ENCODE measurements at regions not wholly inside any gene's neighbourhood (a gene's known extent, or its start where the extent isn't known, plus 50 kb on each side); places are given as distances from the start of the nearest gene placed in this dataset.

DNA sequence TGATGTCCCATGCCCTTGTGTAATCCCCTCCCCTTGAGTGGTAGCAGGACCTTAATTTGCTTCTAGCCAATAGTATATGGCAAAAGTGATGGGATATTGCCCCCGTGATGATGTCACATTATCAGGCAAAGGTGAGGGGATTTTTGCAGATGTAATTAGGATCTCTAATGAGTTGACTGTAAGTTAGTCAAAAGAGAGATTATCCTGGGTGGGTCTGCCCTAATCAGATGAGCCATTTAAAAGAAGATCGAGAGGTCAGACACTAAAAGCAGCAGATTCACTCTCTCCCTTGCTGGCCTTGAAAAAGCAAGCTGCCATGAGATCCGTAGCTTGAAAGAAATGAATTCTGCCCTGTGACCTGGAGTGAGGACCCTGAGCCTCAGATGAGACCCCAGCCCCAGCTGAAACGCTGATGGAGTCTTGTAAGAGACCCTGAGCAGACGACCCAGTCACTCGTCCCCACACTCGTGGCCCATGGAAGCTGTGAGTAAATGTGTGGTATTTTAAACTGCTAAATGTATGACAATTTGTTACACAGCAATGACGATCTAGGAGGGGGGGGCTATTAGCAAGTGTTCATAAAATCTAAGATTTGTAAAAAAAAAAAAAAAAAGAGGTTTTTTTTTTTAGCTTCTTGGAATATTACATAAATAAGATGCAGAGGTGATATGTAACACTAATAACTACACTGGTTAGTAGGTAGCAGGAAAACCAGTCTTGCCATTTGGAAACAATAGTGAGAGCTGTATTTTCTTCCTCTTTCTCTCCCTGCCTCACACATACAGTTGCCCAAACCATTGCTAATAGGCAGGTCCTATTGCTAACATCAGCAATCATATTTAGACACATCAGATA is 50.3 kb upstream of the TARBP1 start:
- DNase-seq = no peak
- no peaks in the 10 kb centered on the region for H3K9me3 ChIP-seq
- intact Hi-C loops (cut with DNase I) = no loop called here
- TF ChIP-seq POLR2A (IDR thresholded peaks at IDR 0.05) = no peak
- TF ChIP-seq, protein P1, sequence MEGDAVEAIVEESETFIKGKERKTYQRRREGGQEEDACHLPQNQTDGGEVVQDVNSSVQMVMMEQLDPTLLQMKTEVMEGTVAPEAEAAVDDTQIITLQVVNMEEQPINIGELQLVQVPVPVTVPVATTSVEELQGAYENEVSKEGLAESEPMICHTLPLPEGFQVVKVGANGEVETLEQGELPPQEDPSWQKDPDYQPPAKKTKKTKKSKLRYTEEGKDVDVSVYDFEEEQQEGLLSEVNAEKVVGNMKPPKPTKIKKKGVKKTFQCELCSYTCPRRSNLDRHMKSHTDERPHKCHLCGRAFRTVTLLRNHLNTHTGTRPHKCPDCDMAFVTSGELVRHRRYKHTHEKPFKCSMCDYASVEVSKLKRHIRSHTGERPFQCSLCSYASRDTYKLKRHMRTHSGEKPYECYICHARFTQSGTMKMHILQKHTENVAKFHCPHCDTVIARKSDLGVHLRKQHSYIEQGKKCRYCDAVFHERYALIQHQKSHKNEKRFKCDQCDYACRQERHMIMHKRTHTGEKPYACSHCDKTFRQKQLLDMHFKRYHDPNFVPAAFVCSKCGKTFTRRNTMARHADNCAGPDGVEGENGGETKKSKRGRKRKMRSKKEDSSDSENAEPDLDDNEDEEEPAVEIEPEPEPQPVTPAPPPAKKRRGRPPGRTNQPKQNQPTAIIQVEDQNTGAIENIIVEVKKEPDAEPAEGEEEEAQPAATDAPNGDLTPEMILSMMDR (IDR thresholded peaks at IDR 0.05) = no peak
- H3K4me1 ChIP-seq = peaks cover 31 to 62% of the 10 kb centered on the region in 2 donors
- no peaks in the 10 kb centered on the region for H3K36me3 ChIP-seq
- peak overlapping the region; percentile 89 to 99 (median 98) for H3K27ac ChIP-seq
- no peak overlapping the region for H3K4me3 ChIP-seq (replicated peaks in 1 of 3)
- no peaks in the 10 kb centered on the region for H3K27me3 ChIP-seq
- WGBS, 2 donors = 91 to 94% methylated on average over 8 of the region's 8 CpGs

Measured in thyroid gland (tissue), 4 donors.